ENCODE measurements at regions not wholly inside any gene's neighbourhood (a gene's known extent, or its start where the extent isn't known, plus 50 kb on each side); places are given as distances from the start of the nearest gene placed in this dataset.
"Not testable (repeated sequence)": the region's sequence is repeated elsewhere in the genome, so short reads cannot be mapped to it uniquely, and the experiment has no call there.

- H3K9me3 ChIP-seq (ENCODE audit: insufficient read depth, low read depth) = no peaks in the 10 kb centered on the region
- H2AFZ ChIP-seq = no peak overlapping the region
- H3K4me3 ChIP-seq = no peak overlapping the region
- no peak overlapping the region for H3K4me2 ChIP-seq
- no peaks in the 10 kb centered on the region for H3K27me3 ChIP-seq (ENCODE audit: insufficient read depth, low read depth)
- TF ChIP-seq, protein P1, sequence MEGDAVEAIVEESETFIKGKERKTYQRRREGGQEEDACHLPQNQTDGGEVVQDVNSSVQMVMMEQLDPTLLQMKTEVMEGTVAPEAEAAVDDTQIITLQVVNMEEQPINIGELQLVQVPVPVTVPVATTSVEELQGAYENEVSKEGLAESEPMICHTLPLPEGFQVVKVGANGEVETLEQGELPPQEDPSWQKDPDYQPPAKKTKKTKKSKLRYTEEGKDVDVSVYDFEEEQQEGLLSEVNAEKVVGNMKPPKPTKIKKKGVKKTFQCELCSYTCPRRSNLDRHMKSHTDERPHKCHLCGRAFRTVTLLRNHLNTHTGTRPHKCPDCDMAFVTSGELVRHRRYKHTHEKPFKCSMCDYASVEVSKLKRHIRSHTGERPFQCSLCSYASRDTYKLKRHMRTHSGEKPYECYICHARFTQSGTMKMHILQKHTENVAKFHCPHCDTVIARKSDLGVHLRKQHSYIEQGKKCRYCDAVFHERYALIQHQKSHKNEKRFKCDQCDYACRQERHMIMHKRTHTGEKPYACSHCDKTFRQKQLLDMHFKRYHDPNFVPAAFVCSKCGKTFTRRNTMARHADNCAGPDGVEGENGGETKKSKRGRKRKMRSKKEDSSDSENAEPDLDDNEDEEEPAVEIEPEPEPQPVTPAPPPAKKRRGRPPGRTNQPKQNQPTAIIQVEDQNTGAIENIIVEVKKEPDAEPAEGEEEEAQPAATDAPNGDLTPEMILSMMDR (conservative IDR thresholded peaks at IDR 0.05) = no peak
- TF ChIP-seq EZH2 (IDR thresholded peaks at IDR 0.05; ENCODE audit: low read depth) = no peak
- H3K36me3 ChIP-seq (ENCODE audit: low read depth) = no peaks in the 10 kb centered on the region
- H3K9me2 ChIP-seq (ENCODE audit: insufficient read depth) = no peaks in the 10 kb centered on the region
- H3K4me1 ChIP-seq (replicated peaks; ENCODE audit: insufficient read depth) = 0 out of 2 replicates have a peak, but pooled peaks cover 6% of the 10 kb centered on the region
- no peaks in the 10 kb centered on the region for H4K20me1 ChIP-seq (ENCODE audit: insufficient read depth)
- no peaks in the 10 kb centered on the region for H3K79me2 ChIP-seq (ENCODE audit: low read depth)
- CTCF ChIA-PET = no interaction called here
- no peak for DNase-seq
- BruUV-seq (replicated peaks) = no TSS peak
- intact Hi-C loops (cut with micrococcal nuclease; ENCODE audit: unreplicated experiment) = no loop called here
- no peaks in the 10 kb centered on the region for H3F3A ChIP-seq (ENCODE audit: insufficient read depth, low read depth)
- POLR2A ChIA-PET (ENCODE audit: unreplicated experiment) = no interaction called here
- H3K27ac ChIP-seq = no peak overlapping the region
Measured at GRCh38 chr5:50576686-50577256, 89.7 kb upstream of the PARP8 start.

GRCh38 chr5:50580506-50580905 is 85.9 kb upstream of the PARP8 start:
- TF ChIP-seq, protein P1 (conservative IDR thresholded peaks at IDR 0.05) = no peak
- TF ChIP-seq EZH2 (IDR thresholded peaks at IDR 0.05; ENCODE audit: low read depth) = no peak
- Histone ChIP-seq H3K4me1 (replicated peaks; ENCODE audit: insufficient read depth) (0 out of 2 replicates have a peak, but pooled peaks cover 6% of the 10 kb centered on the region), H3K4me2 (no peak overlapping the region), H3K36me3 (ENCODE audit: low read depth) (no peaks in the 10 kb centered on the region), H4K20me1 (ENCODE audit: insufficient read depth) (no peaks in the 10 kb centered on the region), H3K27ac (no peak overlapping the region), H3F3A (ENCODE audit: insufficient read depth, low read depth) (no peaks in the 10 kb centered on the region), H3K9me2 (ENCODE audit: insufficient read depth) (no peaks in the 10 kb centered on the region), H3K27me3 (ENCODE audit: insufficient read depth, low read depth) (no peaks in the 10 kb centered on the region), H3K4me3 (no peak overlapping the region), H2AFZ (no peak overlapping the region), H3K9me3 (ENCODE audit: insufficient read depth, low read depth) (no peaks in the 10 kb centered on the region), H3K79me2 (ENCODE audit: low read depth) (no peaks in the 10 kb centered on the region)
- no TSS peak for BruUV-seq (replicated peaks)
- intact Hi-C loops (cut with micrococcal nuclease; ENCODE audit: unreplicated experiment) = no loop called here
- DNase-seq = no peak
- ChIA-PET CTCF (no interaction called here), POLR2A (ENCODE audit: unreplicated experiment) (no interaction called here)

- CTCF ChIA-PET; POLR2A ChIA-PET (ENCODE audit: unreplicated experiment); H4K20me1 ChIP-seq (ENCODE audit: insufficient read depth); H3K79me2 ChIP-seq (ENCODE audit: low read depth); H3K4me3 ChIP-seq; H3K27me3 ChIP-seq (ENCODE audit: insufficient read depth, low read depth); H3K4me1 ChIP-seq (replicated peaks; ENCODE audit: insufficient read depth); H3K27ac ChIP-seq; H3F3A ChIP-seq (ENCODE audit: insufficient read depth, low read depth); H2AFZ ChIP-seq; H3K36me3 ChIP-seq (ENCODE audit: low read depth); BruUV-seq (replicated peaks); H3K4me2 ChIP-seq; DNase-seq; H3K9me3 ChIP-seq (ENCODE audit: insufficient read depth, low read depth); intact Hi-C loops (cut with micrococcal nuclease; ENCODE audit: unreplicated experiment); H3K9me2 ChIP-seq (ENCODE audit: insufficient read depth): not testable (repeated sequence)
Measured at GRCh38 chr5:50581845-50582244, 84.6 kb upstream of the PARP8 start.

- Histone ChIP-seq H3K4me1 (replicated peaks; ENCODE audit: insufficient read depth) (0 out of 2 replicates have a peak, but pooled peaks cover 6% of the 10 kb centered on the region), H3K27me3 (ENCODE audit: insufficient read depth, low read depth) (no peaks in the 10 kb centered on the region), H3K9me2 (ENCODE audit: insufficient read depth) (no peaks in the 10 kb centered on the region), H4K20me1 (ENCODE audit: insufficient read depth) (no peaks in the 10 kb centered on the region), H3K79me2 (ENCODE audit: low read depth) (no peaks in the 10 kb centered on the region), H3K36me3 (ENCODE audit: low read depth) (no peaks in the 10 kb centered on the region), H3K4me3 (no peak overlapping the region), H3F3A (ENCODE audit: insufficient read depth, low read depth) (no peaks in the 10 kb centered on the region), H2AFZ (no peak overlapping the region), H3K9me3 (ENCODE audit: insufficient read depth, low read depth) (no peaks in the 10 kb centered on the region), H3K27ac (no peak overlapping the region), H3K4me2 (no peak overlapping the region)
- intact Hi-C loops (cut with micrococcal nuclease; ENCODE audit: unreplicated experiment) = no loop called here
- POLR2A ChIA-PET (ENCODE audit: unreplicated experiment) = no interaction called here
- CTCF ChIA-PET = no interaction called here
- BruUV-seq (replicated peaks) = no TSS peak
- DNase-seq = no peak
- TF ChIP-seq, protein P1 (conservative IDR thresholded peaks at IDR 0.05) = no peak
- TF ChIP-seq EZH2 (IDR thresholded peaks at IDR 0.05; ENCODE audit: low read depth) = no peak
Measured at GRCh38 chr5:50582699-50583098, 83.7 kb upstream of the PARP8 start.

Data from PC-9 (cell line).